Astrocyte (in vitro differentiated cells and primary cell): ENCODE measurements at regions not wholly inside any gene's neighbourhood (a gene's known extent, or its start where the extent isn't known, plus 50 kb on each side); places are given as distances from the start of the nearest gene placed in this dataset.

Experiments used
- DNase-seq: peaks from one replicate; pipeline ENCODE4 v3.0.0-alpha.2; 2010; ENCODE audit warnings: low read depth
- FAIRE-seq: peaks from 2 replicates; lab custom pipeline; 2011; peaks lifted over from hg19 to GRCh38; lab: Jason Lieb, UNC
- H2AFZ ChIP-seq: 2 replicates; pipeline ENCODE4 v1.6.0; 2012; ENCODE audit warnings: low read depth, low read length, inconsistent platforms
- H3K27ac ChIP-seq: 2 replicates; pipeline ENCODE4 v1.5.1; 2011; ENCODE audit warnings: low read depth, low read length, inconsistent platforms
- H3K27me3 ChIP-seq: 2 replicates; pipeline ENCODE4 v1.6.0; 2011; ENCODE audit warnings: low read length, inconsistent platforms; ENCODE audit not compliant: insufficient read depth
- H3K36me3 ChIP-seq: 2 replicates; pipeline ENCODE4 v1.5.1; 2011; ENCODE audit warnings: low read length, inconsistent platforms; ENCODE audit not compliant: insufficient read depth
- H3K4me1 ChIP-seq: 2 replicates; pipeline ENCODE4 v1.5.1; 2011; ENCODE audit warnings: low read length, inconsistent platforms; ENCODE audit not compliant: insufficient read depth
- H3K4me2 ChIP-seq: 2 replicates; pipeline ENCODE4 v1.6.0; 2012; ENCODE audit warnings: low read length, inconsistent platforms
- H3K4me3 ChIP-seq: 2 replicates; pipeline ENCODE4 v1.5.1; 2011; ENCODE audit warnings: low read depth, mild to moderate bottlenecking, low read length, inconsistent platforms; ENCODE audit not compliant: insufficient read depth
- H3K79me2 ChIP-seq: 2 replicates; pipeline ENCODE4 v1.6.0; 2012; ENCODE audit warnings: mild to moderate bottlenecking, low read length, inconsistent platforms; ENCODE audit not compliant: insufficient read depth
- H3K9ac ChIP-seq: 2 replicates; pipeline ENCODE4 v1.6.0; 2012; ENCODE audit warnings: mild to moderate bottlenecking, low read length, inconsistent platforms
- H3K9me3 ChIP-seq: 2 replicates; pipeline ENCODE4 v1.5.1; 2012; ENCODE audit warnings: low read depth, mild to moderate bottlenecking, low read length, inconsistent platforms; ENCODE audit not compliant: insufficient read depth
- H4K20me1 ChIP-seq: 2 replicates; pipeline ENCODE4 v1.6.0; 2012; ENCODE audit warnings: low read length, inconsistent platforms; ENCODE audit not compliant: insufficient read depth
- H3K27ac Mint-ChIP-seq: one replicate; pipeline ENCODE4 v1.8.0; 2021; ENCODE audit warnings: mild to moderate bottlenecking, mixed read lengths; ENCODE audit not compliant: unreplicated experiment
- H3K27me3 Mint-ChIP-seq: one replicate; pipeline ENCODE4 v1.8.0; 2021; ENCODE audit warnings: low read depth, mixed read lengths; ENCODE audit not compliant: unreplicated experiment
- H3K36me3 Mint-ChIP-seq: one replicate; pipeline ENCODE4 v1.8.0; 2021; ENCODE audit warnings: low read depth, mixed read lengths; ENCODE audit not compliant: unreplicated experiment
- H3K4me1 Mint-ChIP-seq: one replicate; pipeline ENCODE4 v1.8.0; 2021; ENCODE audit warnings: low read depth, mixed read lengths; ENCODE audit not compliant: unreplicated experiment
- H3K4me3 Mint-ChIP-seq: one replicate; pipeline ENCODE4 v1.8.0; 2021; ENCODE audit warnings: mild to moderate bottlenecking, moderate library complexity, mixed read lengths; ENCODE audit not compliant: unreplicated experiment
- H3K9me3 Mint-ChIP-seq: one replicate; pipeline ENCODE4 v1.8.0; 2021; ENCODE audit warnings: mild to moderate bottlenecking, mixed read lengths; ENCODE audit not compliant: unreplicated experiment
- CTCF ChIP-seq: IDR thresholded peaks from 2 replicates; pipeline ENCODE4 v1.5.1; 2011; ENCODE audit warnings: low read depth, mild to moderate bottlenecking, inconsistent platforms, low read length, moderate library complexity; ENCODE audit not compliant: insufficient read depth
- EZH2 ChIP-seq: IDR thresholded peaks from 2 replicates; pipeline ENCODE4 v1.6.1; 2012; ENCODE audit warnings: mild to moderate bottlenecking, low read length, inconsistent platforms; ENCODE audit not compliant: insufficient read depth

GRCh38 chrX:40406330-40406859, 174.4 kb upstream of the ATP6AP2 start:
- H3K9me3 Mint-ChIP-seq, result peaks cover 4% of the 10 kb centered on the region
- FAIRE-seq (peak; percentile 20), DNase-seq (no peak)
- Histone ChIP-seq H3K4me1 (no peaks in the 10 kb centered on the region), H3K4me2 (no peak overlapping the region), H3K9ac (no peak overlapping the region), H2AFZ (no peak overlapping the region), H3K4me3 (no peak overlapping the region), H3K79me2 (no peaks in the 10 kb centered on the region), H3K27me3 (no peaks in the 10 kb centered on the region), H3K27ac (no peak overlapping the region), H4K20me1 (no peaks in the 10 kb centered on the region), H3K36me3 (no peaks in the 10 kb centered on the region), H3K9me3 (no peaks in the 10 kb centered on the region)
- H3K27ac Mint-ChIP-seq, result no peak overlapping the region
- H3K4me3 Mint-ChIP-seq, result no peak overlapping the region
- no peaks in the 10 kb centered on the region for H3K36me3 Mint-ChIP-seq
- H3K27me3 Mint-ChIP-seq, result no peaks in the 10 kb centered on the region
- TF ChIP-seq CTCF, result no peak
- TF ChIP-seq EZH2, result no peak
- no peaks in the 10 kb centered on the region for H3K4me1 Mint-ChIP-seq

- Mint-ChIP-seq H3K4me3 (no peak overlapping the region), H3K9me3 (peaks cover 4% of the 10 kb centered on the region), H3K4me1 (no peaks in the 10 kb centered on the region), H3K27me3 (no peaks in the 10 kb centered on the region), H3K27ac (no peak overlapping the region), H3K36me3 (no peaks in the 10 kb centered on the region)
- Histone ChIP-seq H3K4me1 (no peaks in the 10 kb centered on the region), H2AFZ (no peak overlapping the region), H3K36me3 (no peaks in the 10 kb centered on the region), H3K4me3 (no peak overlapping the region), H3K79me2 (no peaks in the 10 kb centered on the region), H3K9ac (no peak overlapping the region), H3K27me3 (no peaks in the 10 kb centered on the region), H3K4me2 (no peak overlapping the region), H3K9me3 (no peaks in the 10 kb centered on the region), H4K20me1 (no peaks in the 10 kb centered on the region), H3K27ac (no peak overlapping the region)
- DNase-seq (no peak), FAIRE-seq (no peak)
- TF ChIP-seq EZH2 (no peak), CTCF (no peak)
These were observed 175.4 kb upstream of the ATP6AP2 start for GRCh38 chrX:40405399-40405798.

GRCh38 chrX:40403757-40404156, 177.0 kb upstream of the ATP6AP2 start:
- H4K20me1 ChIP-seq, result no peaks in the 10 kb centered on the region
- no peak overlapping the region for H3K4me2 ChIP-seq
- no peaks in the 10 kb centered on the region for H3K36me3 ChIP-seq
- H3K9me3 ChIP-seq, result no peaks in the 10 kb centered on the region
- Mint-ChIP-seq H3K27ac (no peak overlapping the region), H3K36me3 (no peaks in the 10 kb centered on the region), H3K9me3 (no peaks in the 10 kb centered on the region), H3K27me3 (no peaks in the 10 kb centered on the region), H3K4me1 (no peaks in the 10 kb centered on the region), H3K4me3 (no peak overlapping the region)
- DNase-seq (no peak), FAIRE-seq (peak; percentile 85)
- H2AFZ ChIP-seq, result no peak overlapping the region
- no peak overlapping the region for H3K27ac ChIP-seq
- H3K27me3 ChIP-seq, result no peaks in the 10 kb centered on the region
- H3K9ac ChIP-seq, result no peak overlapping the region
- no peaks in the 10 kb centered on the region for H3K79me2 ChIP-seq
- no peak overlapping the region for H3K4me3 ChIP-seq
- H3K4me1 ChIP-seq, result no peaks in the 10 kb centered on the region
- TF ChIP-seq EZH2 (no peak), CTCF (no peak)
